DMS153 treated with DMSO at 0.1 percent for 48 hours (cell line): ENCODE measurements at regions not wholly inside any gene's neighbourhood (a gene's known extent, or its start where the extent isn't known, plus 50 kb on each side); places are given as distances from the start of the nearest gene placed in this dataset.
"Not testable (repeated sequence)": the region's sequence is repeated elsewhere in the genome, so short reads cannot be mapped to it uniquely, and the experiment has no call there.

Experiments used
- DNase-seq: peaks from one replicate; lab custom pipeline; 2025; ENCODE audit not compliant: unreplicated experiment; lab: John Stamatoyannopoulos, UW

GRCh38 chr15:94970802-94971201 is 739.4 kb downstream of the MCTP2 start:
- no peak for DNase-seq

GRCh38 chr15:94972314-94972713 is 741.0 kb downstream of the MCTP2 start:
- DNase-seq: no peak

GRCh38 chr15:94987085-94987484 is 755.7 kb downstream of the MCTP2 start:
- no peak for DNase-seq

- no peak for DNase-seq
Measured at GRCh38 chr15:94991718-94992117, 760.4 kb downstream of the MCTP2 start.

- DNase-seq: no peak
Measured at GRCh38 chr15:95009635-95010034, 778.3 kb downstream of the MCTP2 start.

GRCh38 chr15:95013381-95013780 is 782.0 kb downstream of the MCTP2 start:
- DNase-seq: no peak

- DNase-seq: no peak
Measured at GRCh38 chr15:95016511-95017229, 785.3 kb downstream of the MCTP2 start.

- no peak for DNase-seq
Measured at GRCh38 chr15:95017666-95018328, 786.4 kb downstream of the MCTP2 start.

GRCh38 chr15:95018888-95019545 is 787.7 kb downstream of the MCTP2 start:
- no peak for DNase-seq

- DNase-seq: no peak
Measured at GRCh38 chr15:95019907-95020306, 788.5 kb downstream of the MCTP2 start.

GRCh38 chr15:95021816-95022215 is 790.5 kb downstream of the MCTP2 start:
- no peak for DNase-seq

- DNase-seq: no peak
Measured at GRCh38 chr15:95024351-95024750, 793.0 kb downstream of the MCTP2 start.

- DNase-seq: no peak
Measured at GRCh38 chr15:95025924-95026728, 794.8 kb downstream of the MCTP2 start.

GRCh38 chr15:95027981-95028380 is 796.6 kb downstream of the MCTP2 start:
- DNase-seq: no peak

GRCh38 chr15:95032156-95032555 is 800.8 kb downstream of the MCTP2 start:
- no peak for DNase-seq

- no peak for DNase-seq
Measured at GRCh38 chr15:95035106-95035505, 803.7 kb downstream of the MCTP2 start.

- no peak for DNase-seq
Measured at GRCh38 chr15:95041297-95041696, 809.9 kb downstream of the MCTP2 start.

GRCh38 chr15:95043236-95043932 is 812.0 kb downstream of the MCTP2 start:
- DNase-seq: not testable (repeated sequence)

GRCh38 chr15:95043933-95044313 is 812.6 kb downstream of the MCTP2 start:
- no peak for DNase-seq

- DNase-seq: no peak
Measured at GRCh38 chr15:95044745-95045417, 813.5 kb downstream of the MCTP2 start.
